ENCODE measurements at regions not wholly inside any gene's neighbourhood (a gene's known extent, or its start where the extent isn't known, plus 50 kb on each side); places are given as distances from the start of the nearest gene placed in this dataset.

GRCh38 chr2:172328103-172328841, 99.1 kb upstream of the ITGA6 start:
- no peak for DNase-seq (ENCODE audit: low read depth, low spot score)

GRCh38 chr2:172329416-172329773, 98.0 kb upstream of the ITGA6 start:
- no peak for DNase-seq (ENCODE audit: low read depth, low spot score)

GRCh38 chr2:172329774-172330671, 97.4 kb upstream of the ITGA6 start:
- no peak for DNase-seq (ENCODE audit: low read depth, low spot score)

- no peak for DNase-seq (ENCODE audit: low read depth, low spot score)
Measured at GRCh38 chr2:172332507-172332906, 94.9 kb upstream of the ITGA6 start.

GRCh38 chr2:172333235-172333977, 94.0 kb upstream of the ITGA6 start:
- DNase-seq (ENCODE audit: low read depth, low spot score), result no peak

GRCh38 chr2:172333978-172334330, 93.4 kb upstream of the ITGA6 start:
- no peak for DNase-seq (ENCODE audit: low read depth, low spot score)

- DNase-seq (ENCODE audit: low read depth, low spot score), result no peak
Measured at GRCh38 chr2:172334988-172335387, 92.4 kb upstream of the ITGA6 start.

GRCh38 chr2:172335736-172336135, 91.7 kb upstream of the ITGA6 start:
- DNase-seq (ENCODE audit: low read depth, low spot score), result no peak

- no peak for DNase-seq (ENCODE audit: low read depth, low spot score)
Measured at GRCh38 chr2:172336681-172337080, 90.7 kb upstream of the ITGA6 start.

- no peak for DNase-seq (ENCODE audit: low read depth, low spot score)
Measured at GRCh38 chr2:172339371-172340010, 87.9 kb upstream of the ITGA6 start.

- no peak for DNase-seq (ENCODE audit: low read depth, low spot score)
Measured at GRCh38 chr2:172340394-172340793, 87.0 kb upstream of the ITGA6 start.

- DNase-seq (ENCODE audit: low read depth, low spot score), result no peak
Measured at GRCh38 chr2:172342078-172342477, 85.3 kb upstream of the ITGA6 start.

- DNase-seq (ENCODE audit: low read depth, low spot score), result no peak
Measured at GRCh38 chr2:172342611-172343010, 84.8 kb upstream of the ITGA6 start.

- no peak for DNase-seq (ENCODE audit: low read depth, low spot score)
Measured at GRCh38 chr2:172344159-172344558, 83.2 kb upstream of the ITGA6 start.

GRCh38 chr2:172345956-172346555, 81.3 kb upstream of the ITGA6 start:
- DNase-seq (ENCODE audit: low read depth, low spot score), result no peak

- no peak for DNase-seq (ENCODE audit: low read depth, low spot score)
Measured at GRCh38 chr2:172348555-172349288, 78.7 kb upstream of the ITGA6 start.

GRCh38 chr2:172350839-172351479, 76.4 kb upstream of the ITGA6 start:
- no peak for DNase-seq (ENCODE audit: low read depth, low spot score)

GRCh38 chr2:172351586-172351985, 75.8 kb upstream of the ITGA6 start:
- no peak for DNase-seq (ENCODE audit: low read depth, low spot score)

- DNase-seq (ENCODE audit: low read depth, low spot score), result no peak
Measured at GRCh38 chr2:172354347-172354746, 73.0 kb upstream of the ITGA6 start.

- no peak for DNase-seq (ENCODE audit: low read depth, low spot score)
Measured at GRCh38 chr2:172357442-172357841, 69.9 kb upstream of the ITGA6 start.
